Limb (tissue), 2 donors: ENCODE measurements at regions not wholly inside any gene's neighbourhood (a gene's known extent, or its start where the extent isn't known, plus 50 kb on each side); places are given as distances from the start of the nearest gene placed in this dataset.

Experiments used
- DNase-seq, 2 donors: peaks; one replicate each; pipeline ENCODE4 v3.0.0-alpha.2; 2016; ENCODE audit errors: extremely low spot score in 2 of 2

- DNase-seq, result no peak
Observed at GRCh38 chr13:72120632-72121031, 253.6 kb upstream of the DACH1 start.

GRCh38 chr13:72113931-72114330 is 246.9 kb upstream of the DACH1 start:
- no peak for DNase-seq

- no peak for DNase-seq
Observed at GRCh38 chr13:72113076-72113475, 246.1 kb upstream of the DACH1 start.

- no peak for DNase-seq
Observed at GRCh38 chr13:72112216-72112615, 245.2 kb upstream of the DACH1 start.

- no peak for DNase-seq
Observed at GRCh38 chr13:72109863-72110262, 242.9 kb upstream of the DACH1 start.

- DNase-seq, result no peak
Observed at GRCh38 chr13:72104656-72105180, 237.7 kb upstream of the DACH1 start.

- no peak for DNase-seq
Observed at GRCh38 chr13:72101768-72102400, 234.9 kb upstream of the DACH1 start.

GRCh38 chr13:72100339-72100738 is 233.3 kb upstream of the DACH1 start:
- DNase-seq, result no peak

- no peak for DNase-seq
Observed at GRCh38 chr13:72097568-72097967, 230.6 kb upstream of the DACH1 start.

- no peak for DNase-seq
Observed at GRCh38 chr13:72093262-72093661, 226.3 kb upstream of the DACH1 start.

GRCh38 chr13:72074663-72075062 is 207.7 kb upstream of the DACH1 start:
- peak in 1 of 2 donors; percentile 9 for DNase-seq

GRCh38 chr13:72072261-72072660 is 205.3 kb upstream of the DACH1 start:
- DNase-seq, result no peak

- no peak for DNase-seq
Observed at GRCh38 chr13:72071713-72072112, 204.7 kb upstream of the DACH1 start.

- no peak for DNase-seq
Observed at GRCh38 chr13:72062566-72062965, 195.6 kb upstream of the DACH1 start.

GRCh38 chr13:72061613-72062012 is 194.6 kb upstream of the DACH1 start:
- no peak for DNase-seq

GRCh38 chr13:72050251-72050650 is 183.2 kb upstream of the DACH1 start:
- DNase-seq, result no peak

GRCh38 chr13:72043366-72043765 is 176.4 kb upstream of the DACH1 start:
- DNase-seq, result no peak

- DNase-seq, result no peak
Observed at GRCh38 chr13:72041165-72041564, 174.2 kb upstream of the DACH1 start.

GRCh38 chr13:72039126-72039525 is 172.1 kb upstream of the DACH1 start:
- DNase-seq, result no peak

GRCh38 chr13:72029981-72030380 is 163.0 kb upstream of the DACH1 start:
- DNase-seq, result no peak

GRCh38 chr13:72025836-72026235 is 158.8 kb upstream of the DACH1 start:
- DNase-seq, result no peak

- DNase-seq, result no peak
Observed at GRCh38 chr13:72023895-72024294, 156.9 kb upstream of the DACH1 start.

- DNase-seq, result no peak
Observed at GRCh38 chr13:72005455-72005854, 138.5 kb upstream of the DACH1 start.
